NB4 (cell line): ENCODE measurements at regions not wholly inside any gene's neighbourhood (a gene's known extent, or its start where the extent isn't known, plus 50 kb on each side); places are given as distances from the start of the nearest gene placed in this dataset.

Experiments
- CTCF ChIP-seq: IDR thresholded peaks from one replicate; pipeline ENCODE4 v1.5.1; 2012; ENCODE audit warnings: low read depth, low read length
- MAX ChIP-seq: IDR thresholded peaks from 2 replicates; pipeline ENCODE4 v1.6.1; 2011; ENCODE audit warnings: low read depth, low read length

- TF ChIP-seq CTCF (no peak), MAX (no peak)
Observed at GRCh38 chr5:82975812-82976211, 101.4 kb downstream of the TMEM167A start.
